SU-DHL-6 (cell line): ENCODE measurements at regions not wholly inside any gene's neighbourhood (a gene's known extent, or its start where the extent isn't known, plus 50 kb on each side); places are given as distances from the start of the nearest gene placed in this dataset.
A peak's percentile ranks its signal among the peaks of the same experiment; 100 is the strongest.

Experiments
- H2AFZ ChIP-seq: fragments of 200-600 bp; sonication (generic); 2 replicates; pipeline ENCODE4 v1.6.1; 2014; ENCODE audit warnings: low read depth, mild to moderate bottlenecking, moderate library complexity, mixed read lengths, antibody characterized with exemption, low read length; ENCODE audit not compliant: severe bottlenecking
- H3F3A ChIP-seq: fragments of 200-600 bp; shearing (Covaris generic); 2 replicates; pipeline ENCODE4 v1.6.0; 2016; ENCODE audit warnings: antibody characterized with exemption, mild to moderate bottlenecking; ENCODE audit not compliant: insufficient read depth
- H3K27ac ChIP-seq: fragments of 200-600 bp; sonication (generic); 2 replicates; pipeline ENCODE4 v1.5.1; 2016; ENCODE audit warnings: low read depth, mild to moderate bottlenecking, low read length, moderate library complexity, mixed read lengths
- H3K27me3 ChIP-seq: fragments of 200-600 bp; sonication (generic), shearing (Covaris generic); 2 replicates; pipeline ENCODE4 v1.6.0; 2014; ENCODE audit warnings: mild to moderate bottlenecking, low read length
- H3K36me3 ChIP-seq: fragments of 200-600 bp; sonication (generic); 2 replicates; pipeline ENCODE4 v1.6.1; 2014; ENCODE audit warnings: mild to moderate bottlenecking, low read length, mixed read lengths
- H3K4me2 ChIP-seq: fragments of 300-600, 200-600 bp; shearing (Covaris generic), sonication (generic); 2 replicates; pipeline ENCODE4 v1.6.0; 2014; ENCODE audit warnings: low read length, low read depth, mild to moderate bottlenecking; ENCODE audit not compliant: poor library complexity, severe bottlenecking
- H3K4me3 ChIP-seq: fragments of 200-600 bp; sonication (generic); 2 replicates; pipeline ENCODE4 v1.5.1; 2014; ENCODE audit warnings: antibody characterized with exemption, low read length, mild to moderate bottlenecking, mixed read lengths; ENCODE audit not compliant: insufficient read depth, poor library complexity, severe bottlenecking
- H3K79me2 ChIP-seq: fragments of 200-600 bp; sonication (generic); 2 replicates; pipeline ENCODE4 v1.6.1; 2014; ENCODE audit warnings: mild to moderate bottlenecking, low read length, moderate library complexity; ENCODE audit not compliant: insufficient read depth
- H3K9ac ChIP-seq: fragments of 200-600 bp; sonication (generic); 2 replicates; pipeline ENCODE4 v1.7.0; 2014; ENCODE audit warnings: mild to moderate bottlenecking, low read length
- H3K9me2 ChIP-seq: fragments of 200-600 bp; sonication (generic); replicated peaks from 2 replicates; pipeline ENCODE4 v1.6.1; 2014; ENCODE audit warnings: low read length; ENCODE audit not compliant: insufficient read depth
- H3K9me3 ChIP-seq: fragments of 200-600 bp; sonication (generic); 2 replicates; pipeline ENCODE4 v1.6.1; 2014; ENCODE audit warnings: low read length, mixed read lengths; ENCODE audit not compliant: insufficient read depth
- H4K20me1 ChIP-seq: fragments of 200-600 bp; sonication (generic); 2 replicates; pipeline ENCODE4 v1.6.1; 2014; ENCODE audit warnings: low read depth, mild to moderate bottlenecking, antibody characterized with exemption, low read length, moderate library complexity, mixed read lengths
- CTCF ChIP-seq: fragments of 200-600 bp; sonication (generic); IDR thresholded peaks from one replicate; pipeline ENCODE4 v1.5.1; 2017; ENCODE audit warnings: antibody characterized with exemption, mild to moderate bottlenecking, low read length, moderate library complexity; ENCODE audit not compliant: insufficient read depth, poor library complexity, severe bottlenecking
- EZH2phosphoT487 ChIP-seq: fragments of 200-600 bp; sonication (generic), shearing (Covaris generic); conservative IDR thresholded peaks from 2 replicates; pipeline ENCODE4 v1.6.1; 2018; ENCODE audit warnings: mild to moderate bottlenecking, antibody characterized with exemption, low read length, moderate library complexity, mixed read lengths

- no peaks in the 10 kb centered on the region for H4K20me1 ChIP-seq
- no peaks in the 10 kb centered on the region for H3K36me3 ChIP-seq
- H3K79me2 ChIP-seq = no peaks in the 10 kb centered on the region
- H3K27me3 ChIP-seq = no peaks in the 10 kb centered on the region
- no peak overlapping the region for H2AFZ ChIP-seq
- no peak for TF ChIP-seq CTCF
- TF ChIP-seq EZH2phosphoT487 = no peak
- no peak overlapping the region for H3K4me2 ChIP-seq
- H3K9ac ChIP-seq = no peak overlapping the region
- no peaks in the 10 kb centered on the region for H3K9me2 ChIP-seq
- no peaks in the 10 kb centered on the region for H3F3A ChIP-seq
- no peak overlapping the region for H3K27ac ChIP-seq
- no peaks in the 10 kb centered on the region for H3K9me3 ChIP-seq
- H3K4me3 ChIP-seq = no peak overlapping the region
Observed at GRCh38 chr4:28385801-28386200, 1525.2 kb downstream of the STIM2 start.

- H3K79me2 ChIP-seq = no peaks in the 10 kb centered on the region
- no peak overlapping the region for H3K4me2 ChIP-seq
- H3K9me2 ChIP-seq = no peaks in the 10 kb centered on the region
- H3K9ac ChIP-seq = no peak overlapping the region
- H3K4me3 ChIP-seq = no peak overlapping the region
- TF ChIP-seq EZH2phosphoT487 (no peak), CTCF (no peak)
- H3K9me3 ChIP-seq = 0 out of 2 replicates have a peak, but pooled peaks cover 3% of the 10 kb centered on the region
- no peak overlapping the region for H2AFZ ChIP-seq
- no peak overlapping the region for H3K27ac ChIP-seq
- H4K20me1 ChIP-seq = no peaks in the 10 kb centered on the region
- H3K27me3 ChIP-seq = no peaks in the 10 kb centered on the region
- no peaks in the 10 kb centered on the region for H3F3A ChIP-seq
- H3K36me3 ChIP-seq = no peaks in the 10 kb centered on the region
Observed at GRCh38 chr4:28386776-28387175, 1526.1 kb downstream of the STIM2 start.

DNA sequence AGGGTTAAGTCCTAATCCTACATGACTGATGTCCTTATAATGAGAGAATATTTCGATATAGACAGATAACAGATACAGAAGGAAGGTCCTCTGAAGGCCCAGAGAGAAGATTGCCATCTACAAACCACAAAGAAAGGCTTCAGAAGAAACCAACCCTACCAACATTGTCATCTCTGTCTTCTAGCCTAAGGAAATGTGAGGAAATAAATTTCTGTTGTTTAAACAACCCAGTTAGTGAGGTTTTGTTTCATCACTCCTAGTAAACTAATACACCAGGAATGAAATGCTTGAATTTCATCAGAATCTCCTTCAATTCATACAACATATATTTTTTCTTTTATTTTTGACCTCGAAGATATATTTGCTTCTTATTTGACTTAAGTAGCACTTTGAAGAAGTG is 1527.8 kb downstream of the STIM2 start:
- Histone ChIP-seq H3F3A (no peaks in the 10 kb centered on the region), H3K36me3 (no peaks in the 10 kb centered on the region), H3K27me3 (no peaks in the 10 kb centered on the region), H3K4me3 (no peak overlapping the region), H3K27ac (no peak overlapping the region), H3K79me2 (no peaks in the 10 kb centered on the region), H3K9me2 (no peaks in the 10 kb centered on the region; the same call in 1 of the 2 replicates), H4K20me1 (no peaks in the 10 kb centered on the region), H3K9me3 (0 out of 2 replicates have a peak, but pooled peaks cover 4% of the 10 kb centered on the region), H2AFZ (no peak overlapping the region), H3K4me2 (no peak overlapping the region), H3K9ac (no peak overlapping the region)
- TF ChIP-seq CTCF (no peak), EZH2phosphoT487 (no peak)

DNA sequence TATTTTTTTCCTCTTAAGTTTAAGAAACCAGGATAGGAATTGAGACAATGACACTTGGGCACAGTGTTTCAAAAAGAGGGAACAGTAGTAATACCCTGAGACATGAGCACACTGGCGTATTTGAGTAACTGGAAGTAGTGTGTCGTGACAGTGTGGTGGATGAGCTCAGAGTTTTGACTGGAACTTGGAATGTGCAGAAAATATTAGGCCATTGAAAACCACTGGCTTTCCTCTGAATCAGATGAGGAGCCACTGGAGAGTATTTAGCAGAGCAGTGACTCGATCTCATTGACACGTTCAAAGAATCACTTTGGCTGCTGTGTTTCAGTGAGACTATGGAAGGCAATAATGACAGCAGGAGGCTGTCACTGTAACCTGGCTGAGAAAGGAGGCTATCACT is 1531.2 kb downstream of the STIM2 start:
- Histone ChIP-seq H3K79me2 (no peaks in the 10 kb centered on the region), H4K20me1 (no peaks in the 10 kb centered on the region), H2AFZ (peak overlapping the region; percentile 41), H3F3A (no peaks in the 10 kb centered on the region), H3K4me3 (no peak overlapping the region), H3K9me2 (no peaks in the 10 kb centered on the region; the same call in 1 of the 2 replicates), H3K9me3 (0 out of 2 replicates have a peak, but pooled peaks cover 4% of the 10 kb centered on the region), H3K9ac (no peak overlapping the region), H3K4me2 (no peak overlapping the region), H3K27ac (no peak overlapping the region), H3K27me3 (no peaks in the 10 kb centered on the region), H3K36me3 (no peaks in the 10 kb centered on the region)
- TF ChIP-seq CTCF = no peak
- no peak for TF ChIP-seq EZH2phosphoT487
